A673 (cell line): ENCODE measurements at regions not wholly inside any gene's neighbourhood (a gene's known extent, or its start where the extent isn't known, plus 50 kb on each side); places are given as distances from the start of the nearest gene placed in this dataset.

Experiments
- BruUV-seq: library from RNA; stranded (reverse); fragments of 400-500 nt; replicated peaks from 2 replicates; lab custom pipeline; 2021; lab: Mats Ljungman, UMichigan
- CTCF ChIA-PET: fragments of 300-600 bp; sonication (Branson Sonifier 250); formaldehyde crosslinking; loops from one replicate; lab custom pipeline; 2022; ENCODE audit warnings: antibody characterized with exemption; lab: Charles Lee
- POLR2A ChIA-PET: fragments of 300-600 bp; sonication (Branson Sonifier 250); formaldehyde crosslinking; loops from one replicate; lab custom pipeline; 2022; ENCODE audit warnings: antibody characterized with exemption; ENCODE audit not compliant: low non-redundant PET; lab: Charles Lee
- DNase-seq: peaks from one replicate; pipeline ENCODE4 v3.0.0-alpha.2; 2015; ENCODE audit warnings: low spot score
- H3K27ac ChIP-seq: fragments of 200-600 bp; sonication (generic); 2 replicates; pipeline ENCODE4 v1.5.1; 2016; ENCODE audit warnings: mixed run types, low read depth, mild to moderate bottlenecking, mixed read lengths, antibody characterized with exemption, low read length; ENCODE audit not compliant: poor library complexity, severe bottlenecking
- H3K27me3 ChIP-seq: fragments of 200-600 bp; sonication (generic); replicated peaks from 2 replicates; pipeline ENCODE4 v1.6.1; 2017; ENCODE audit warnings: mixed run types, low read depth, mild to moderate bottlenecking, mixed read lengths, antibody characterized with exemption, low read length; ENCODE audit not compliant: insufficient read depth, poor library complexity
- H3K36me3 ChIP-seq: fragments of 200-600 bp; sonication (generic); 2 replicates; pipeline ENCODE4 v1.6.1; 2016; ENCODE audit warnings: mixed run types, mild to moderate bottlenecking, mixed read lengths, antibody characterized with exemption, low read length; ENCODE audit not compliant: insufficient read depth, poor library complexity, severe bottlenecking
- H3K4me1 ChIP-seq: fragments of 200-600 bp; sonication (generic); 2 replicates; pipeline ENCODE4 v1.6.1; 2017; ENCODE audit warnings: mixed run types, mild to moderate bottlenecking, mixed read lengths, antibody characterized with exemption, low read length; ENCODE audit not compliant: insufficient read depth, poor library complexity, severe bottlenecking
- H3K4me3 ChIP-seq: fragments of 200-600 bp; sonication (generic); 2 replicates; pipeline ENCODE4 v1.5.1; 2016; ENCODE audit warnings: low read depth, mixed run types, mild to moderate bottlenecking, mixed read lengths, low read length; ENCODE audit not compliant: poor library complexity, severe bottlenecking
- H3K9me3 ChIP-seq: fragments of 200-600 bp; sonication (generic); 2 replicates; pipeline ENCODE4 v1.6.1; 2016; ENCODE audit warnings: mixed run types, low read depth, mild to moderate bottlenecking, mixed read lengths, antibody characterized with exemption, low read length; ENCODE audit not compliant: poor library complexity, severe bottlenecking
- CTCF ChIP-seq: fragments of 300-800, 200-600 bp; sonication (generic); conservative IDR thresholded peaks from 2 replicates; pipeline ENCODE4 v1.5.1; 2017; ENCODE audit warnings: low read depth, mild to moderate bottlenecking, antibody characterized with exemption, low read length, moderate library complexity, mixed read lengths
- EZH2 ChIP-seq: fragments of 200-600 bp; sonication (generic); IDR thresholded peaks from 2 replicates; pipeline ENCODE4 v1.6.1; 2017; ENCODE audit warnings: borderline replicate concordance, low read depth, mild to moderate bottlenecking, mixed read lengths, antibody characterized with exemption, low read length; ENCODE audit not compliant: poor library complexity, severe bottlenecking
- intact Hi-C: fragments of 100-400 bp; cut with micrococcal nuclease; formaldehyde crosslinking; loops from one replicate; pipeline ENCODE4 v1.10.0; 2022; ENCODE audit not compliant: unreplicated experiment

- TF ChIP-seq CTCF = no peak
- TF ChIP-seq EZH2 = no peak
- Histone ChIP-seq H3K4me1 (no peaks in the 10 kb centered on the region), H3K27ac (no peak overlapping the region), H3K36me3 (no peaks in the 10 kb centered on the region), H3K9me3 (peaks cover 2% of the 10 kb centered on the region), H3K27me3 (no peaks in the 10 kb centered on the region), H3K4me3 (no peak overlapping the region)
- DNase-seq = no peak
- ChIA-PET CTCF (no interaction called here), POLR2A (no interaction called here)
- no TSS peak for BruUV-seq
- intact Hi-C loops = no loop called here
These were observed 166.1 kb downstream of the MARCHF11 start for GRCh38 chr5:16013334-16014065.

GRCh38 chr5:16009256-16009655 is 170.3 kb downstream of the MARCHF11 start:
- no peak overlapping the region for H3K27ac ChIP-seq
- no peaks in the 10 kb centered on the region for H3K36me3 ChIP-seq
- no peaks in the 10 kb centered on the region for H3K27me3 ChIP-seq
- ChIA-PET CTCF (no interaction called here), POLR2A (no interaction called here)
- H3K4me3 ChIP-seq = no peak overlapping the region
- TF ChIP-seq CTCF = no peak
- no peak for TF ChIP-seq EZH2
- H3K4me1 ChIP-seq = no peaks in the 10 kb centered on the region
- intact Hi-C loops = no loop called here
- BruUV-seq = no TSS peak
- H3K9me3 ChIP-seq = peaks cover 2% of the 10 kb centered on the region
- DNase-seq = no peak

GRCh38 chr5:16007750-16008415 is 171.7 kb downstream of the MARCHF11 start:
- TF ChIP-seq EZH2 = no peak
- TF ChIP-seq CTCF = no peak
- no peak for DNase-seq
- no TSS peak for BruUV-seq
- Histone ChIP-seq H3K4me1 (no peaks in the 10 kb centered on the region), H3K9me3 (peaks cover 2% of the 10 kb centered on the region), H3K4me3 (no peak overlapping the region), H3K27ac (no peak overlapping the region), H3K27me3 (no peaks in the 10 kb centered on the region), H3K36me3 (no peaks in the 10 kb centered on the region)
- CTCF ChIA-PET = no interaction called here
- POLR2A ChIA-PET = no interaction called here
- intact Hi-C loops = no loop called here
